CD4-positive, CD25-positive, alpha-beta regulatory T cell (primary cell): ENCODE measurements at regions not wholly inside any gene's neighbourhood (a gene's known extent, or its start where the extent isn't known, plus 50 kb on each side); places are given as distances from the start of the nearest gene placed in this dataset.

ENCODE experiments used
- ATAC-seq, 2 donors: fragments of 150-1000 bp; cut with Tn5 transposase; one replicate each; pipeline ENCODE4 v1.10.0; 2021; ENCODE audit warnings: low read depth in 2 of 2, moderate number of reproducible peaks in 2 of 2, moderate library complexity in 1 of 2
- DNase-seq, 3 donors: peaks; one replicate each; pipeline versions ENCODE4 v3.0.0 to v3.0.0-alpha.2; 2012 to 2022; ENCODE audit warnings: mixed read lengths in 1 of 3
- H3K27ac ChIP-seq: one replicate; pipeline ENCODE4 v1.7.0; 2013; ENCODE audit warnings: mild to moderate bottlenecking, low read length; ENCODE audit not compliant: insufficient read depth, poor library complexity, severe bottlenecking
- H3K27me3 ChIP-seq: one replicate; pipeline ENCODE4 v1.7.0; 2013; ENCODE audit warnings: low read length; ENCODE audit not compliant: control insufficient read depth, insufficient read depth
- H3K36me3 ChIP-seq: one replicate; pipeline ENCODE4 v1.7.0; 2013; ENCODE audit warnings: mild to moderate bottlenecking, low read length, moderate library complexity; ENCODE audit not compliant: control insufficient read depth, insufficient read depth
- H3K4me1 ChIP-seq: 2 replicates; pipeline ENCODE4 v1.7.0; 2013; ENCODE audit warnings: mild to moderate bottlenecking, low read length; ENCODE audit not compliant: insufficient read depth, control insufficient read depth, poor library complexity, severe bottlenecking
- H3K4me3 ChIP-seq: one replicate; pipeline ENCODE4 v1.7.0; 2013; ENCODE audit warnings: low read depth, mild to moderate bottlenecking, low read length, moderate library complexity
- H3K9me3 ChIP-seq, 2 experiments: 1 replicate in 1 of 2; 2 replicates in 1 of 2; pipeline ENCODE4 v1.7.0; 2013; ENCODE audit warnings: low read length in 2 of 2, mild to moderate bottlenecking in 1 of 2, moderate library complexity in 1 of 2; ENCODE audit not compliant: control insufficient read depth in 2 of 2
- H3K27ac Mint-ChIP-seq, 3 donors: one replicate each; pipeline ENCODE4 v1.8.0; 2020 to 2022; ENCODE audit warnings: mild to moderate bottlenecking in 3 of 3, mixed read lengths in 3 of 3, moderate library complexity in 2 of 3
- H3K27me3 Mint-ChIP-seq: one replicate; pipeline ENCODE4 v1.8.0; 2022; ENCODE audit warnings: mild to moderate bottlenecking, mixed read lengths
- H3K36me3 Mint-ChIP-seq: one replicate; pipeline ENCODE4 v1.8.0; 2020; ENCODE audit warnings: mixed read lengths
- H3K4me1 Mint-ChIP-seq, 4 donors: one replicate each; pipeline ENCODE4 v1.8.0; 2020 to 2022; ENCODE audit warnings: mixed read lengths in 4 of 4, mild to moderate bottlenecking in 1 of 4
- H3K4me3 Mint-ChIP-seq, 4 donors: one replicate each; pipeline ENCODE4 v1.8.0; 2020 to 2022; ENCODE audit warnings: mild to moderate bottlenecking in 4 of 4, mixed read lengths in 4 of 4, moderate library complexity in 3 of 4
- H3K9me3 Mint-ChIP-seq, 7 donors: one replicate each; pipeline ENCODE4 v1.8.0; 2020 to 2022; ENCODE audit warnings: mixed read lengths in 7 of 7, mild to moderate bottlenecking in 3 of 7, moderate library complexity in 2 of 7

DNA sequence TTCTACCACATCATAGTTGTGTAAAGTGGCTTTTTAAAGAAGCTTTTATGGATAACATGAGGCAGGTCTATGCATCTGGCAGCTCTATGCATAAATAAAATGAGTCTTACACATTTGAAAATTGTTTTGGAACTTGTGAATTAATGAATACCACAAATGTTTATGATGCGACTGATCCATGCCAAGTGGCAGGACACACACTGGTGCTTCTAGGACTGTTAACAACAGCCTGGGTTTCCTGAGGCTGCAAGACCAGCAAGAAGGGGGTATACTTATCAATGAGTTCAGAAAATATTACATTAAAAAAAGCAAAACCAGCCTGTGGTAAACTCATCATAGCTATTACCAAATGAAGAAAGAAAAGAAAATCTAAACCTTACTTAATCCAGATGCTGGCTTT is 212.9 kb upstream of the PDE10A start:
- no peaks in the 10 kb centered on the region for H3K36me3 Mint-ChIP-seq
- Histone ChIP-seq H3K4me3 (no peak overlapping the region), H3K36me3 (no peaks in the 10 kb centered on the region), H3K27ac (no peak overlapping the region), H3K27me3 (peaks cover 3% of the 10 kb centered on the region), H3K9me3 (no peaks in the 10 kb centered on the region), H3K4me1 (no peaks in the 10 kb centered on the region)
- ATAC-seq = no peak
- peaks cover 0 to 3% (median 0%) of the 10 kb centered on the region in 7 donors for H3K9me3 Mint-ChIP-seq
- no peaks in the 10 kb centered on the region for H3K4me1 Mint-ChIP-seq
- peaks cover 6% of the 10 kb centered on the region for H3K27me3 Mint-ChIP-seq
- DNase-seq = no peak
- no peak overlapping the region for H3K27ac Mint-ChIP-seq
- H3K4me3 Mint-ChIP-seq = no peak overlapping the region

DNA sequence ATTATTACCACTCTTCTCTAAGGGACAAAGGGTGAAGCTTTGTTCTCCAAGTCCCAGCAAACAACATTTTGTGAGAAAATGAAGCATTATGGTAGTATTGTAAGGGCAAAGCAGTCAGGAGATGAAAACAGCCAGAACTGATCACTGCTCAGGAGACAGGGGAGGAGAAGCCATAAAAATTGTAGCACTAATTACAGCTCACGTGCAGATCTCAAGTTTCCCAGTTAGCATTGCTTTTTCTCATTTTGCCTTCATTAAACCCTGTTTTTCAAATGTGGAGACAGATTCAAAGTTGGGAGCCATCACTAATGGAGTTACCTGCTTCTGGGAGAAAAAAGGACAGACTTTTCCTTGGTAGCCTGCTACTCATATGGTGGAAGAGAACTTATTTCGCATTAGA is 210.9 kb upstream of the PDE10A start:
- H3K4me3 Mint-ChIP-seq = no peak overlapping the region
- Histone ChIP-seq H3K27me3 (peaks cover 3% of the 10 kb centered on the region), H3K27ac (no peak overlapping the region), H3K9me3 (peaks cover 2 to 3% of the 10 kb centered on the region in 2 experiments), H3K36me3 (no peaks in the 10 kb centered on the region), H3K4me3 (no peak overlapping the region), H3K4me1 (no peaks in the 10 kb centered on the region)
- DNase-seq = no peak
- H3K4me1 Mint-ChIP-seq = no peaks in the 10 kb centered on the region
- no peak for ATAC-seq
- H3K36me3 Mint-ChIP-seq = no peaks in the 10 kb centered on the region
- no peak overlapping the region for H3K27ac Mint-ChIP-seq
- peaks cover 6% of the 10 kb centered on the region for H3K27me3 Mint-ChIP-seq
- peaks cover 0 to 13% (median 3%) of the 10 kb centered on the region in 7 donors for H3K9me3 Mint-ChIP-seq

DNA sequence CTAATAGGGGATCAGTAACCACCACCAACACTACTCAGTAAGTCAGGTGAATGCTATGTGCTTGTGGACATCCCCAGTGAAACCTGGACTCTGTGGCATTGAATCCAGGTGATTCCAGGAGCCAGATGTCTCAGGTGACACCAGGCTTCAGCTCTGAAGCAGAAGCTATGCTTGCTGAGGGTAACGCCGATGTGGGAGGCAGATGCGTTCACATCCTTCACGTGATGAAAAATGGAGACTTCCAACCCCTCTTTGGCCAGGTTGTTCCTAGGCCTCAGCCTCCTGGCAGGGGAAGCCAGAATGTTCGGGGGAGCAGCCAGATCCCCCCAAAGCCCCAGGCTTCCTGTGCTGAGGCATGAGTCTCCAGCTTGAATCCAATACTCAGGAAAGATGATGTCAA is 209.8 kb upstream of the PDE10A start:
- no peaks in the 10 kb centered on the region for H3K36me3 ChIP-seq
- Mint-ChIP-seq H3K9me3 (peaks cover 0 to 16% (median 3%) of the 10 kb centered on the region in 7 donors), H3K36me3 (no peaks in the 10 kb centered on the region), H3K27me3 (peaks cover 10% of the 10 kb centered on the region), H3K4me1 (no peaks in the 10 kb centered on the region), H3K27ac (no peak overlapping the region), H3K4me3 (no peak overlapping the region)
- no peak overlapping the region for H3K4me3 ChIP-seq
- H3K4me1 ChIP-seq = no peaks in the 10 kb centered on the region
- ATAC-seq (no peak), DNase-seq (no peak)
- peaks cover 2 to 3% of the 10 kb centered on the region in 2 experiments for H3K9me3 ChIP-seq
- peaks cover 3% of the 10 kb centered on the region for H3K27me3 ChIP-seq
- no peak overlapping the region for H3K27ac ChIP-seq

DNA sequence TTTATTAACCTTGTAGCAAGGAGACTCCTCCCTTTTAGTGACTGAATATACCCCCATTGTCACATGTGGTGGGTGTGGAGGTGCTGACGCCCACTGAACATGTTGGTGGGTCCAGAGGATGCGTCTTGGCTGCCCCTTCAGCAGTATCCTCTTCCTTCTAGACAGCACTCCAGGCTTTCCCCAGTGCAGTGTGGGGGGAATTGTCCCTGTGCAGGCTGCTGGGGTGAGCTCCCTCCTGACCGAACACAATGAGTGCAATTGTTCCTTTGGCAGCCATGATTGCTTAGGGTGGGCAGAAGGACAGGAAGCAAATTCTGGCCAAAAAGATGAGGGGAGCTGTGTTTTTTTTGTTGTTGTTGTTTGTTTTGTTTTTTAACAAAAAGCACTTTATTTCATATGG is 209.3 kb upstream of the PDE10A start:
- peaks cover 2 to 3% of the 10 kb centered on the region in 2 experiments for H3K9me3 ChIP-seq
- H3K4me1 Mint-ChIP-seq = no peaks in the 10 kb centered on the region
- H3K4me3 ChIP-seq = no peak overlapping the region
- peaks cover 10% of the 10 kb centered on the region for H3K27me3 Mint-ChIP-seq
- no peak overlapping the region for H3K4me3 Mint-ChIP-seq
- no peaks in the 10 kb centered on the region for H3K4me1 ChIP-seq
- no peaks in the 10 kb centered on the region for H3K36me3 Mint-ChIP-seq
- H3K9me3 Mint-ChIP-seq = peaks cover 0 to 16% (median 3%) of the 10 kb centered on the region in 7 donors
- H3K27ac ChIP-seq = no peak overlapping the region
- no peak for DNase-seq
- H3K27me3 ChIP-seq = peaks cover 3% of the 10 kb centered on the region
- ATAC-seq = no peak
- no peaks in the 10 kb centered on the region for H3K36me3 ChIP-seq
- no peak overlapping the region for H3K27ac Mint-ChIP-seq

DNA sequence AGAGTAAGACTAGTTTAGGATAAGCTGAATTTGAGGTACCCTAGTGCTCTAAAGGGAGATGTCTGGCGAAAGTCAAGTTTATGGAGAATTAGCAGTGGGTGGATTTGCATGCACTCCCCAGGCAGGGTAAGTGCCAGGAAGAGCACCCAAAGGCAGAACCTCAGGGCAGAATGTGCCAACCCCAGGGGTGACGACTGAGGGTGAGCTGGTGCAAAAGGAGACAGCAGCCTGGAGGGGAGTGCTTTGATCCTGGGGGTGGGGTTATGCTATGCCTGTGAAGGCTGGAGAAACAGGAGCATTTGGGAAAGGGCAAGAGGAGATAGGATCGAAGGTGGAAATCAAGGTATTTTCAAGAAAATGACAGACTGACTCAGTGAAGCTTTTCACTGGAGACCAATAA is 208.5 kb upstream of the PDE10A start:
- Mint-ChIP-seq H3K4me3 (no peak overlapping the region), H3K9me3 (peaks cover 0 to 21% (median 4%) of the 10 kb centered on the region in 7 donors), H3K27me3 (peaks cover 15% of the 10 kb centered on the region), H3K4me1 (no peaks in the 10 kb centered on the region), H3K36me3 (no peaks in the 10 kb centered on the region), H3K27ac (no peak overlapping the region)
- Histone ChIP-seq H3K27ac (no peak overlapping the region), H3K36me3 (no peaks in the 10 kb centered on the region), H3K9me3 (peaks cover 2 to 3% of the 10 kb centered on the region in 2 experiments), H3K27me3 (peaks cover 3% of the 10 kb centered on the region), H3K4me1 (no peaks in the 10 kb centered on the region), H3K4me3 (no peak overlapping the region)
- DNase-seq = no peak
- ATAC-seq = no peak

DNA sequence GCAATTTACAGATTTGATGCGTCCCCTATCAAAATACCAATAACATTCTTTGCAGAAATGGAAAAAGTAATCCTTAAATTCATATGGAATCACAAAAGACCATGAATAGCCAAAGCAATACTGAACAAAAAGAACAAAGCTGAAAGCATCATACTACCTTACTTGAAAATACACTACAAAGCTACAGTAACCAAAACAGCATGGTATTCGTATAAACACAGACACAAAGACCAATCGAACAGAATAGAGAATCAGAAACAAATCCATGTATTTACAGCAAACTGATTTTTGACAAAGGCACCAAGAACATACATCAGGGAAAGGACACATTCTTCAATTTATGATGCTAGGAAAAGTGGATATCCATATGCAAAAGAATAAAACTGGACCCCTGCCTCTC is 206.5 kb upstream of the PDE10A start:
- Histone ChIP-seq H3K4me1 (no peaks in the 10 kb centered on the region), H3K36me3 (no peaks in the 10 kb centered on the region), H3K27ac (no peak overlapping the region), H3K4me3 (no peak overlapping the region), H3K27me3 (no peaks in the 10 kb centered on the region), H3K9me3 (peaks cover 3 to 7% of the 10 kb centered on the region in 2 experiments)
- DNase-seq (no peak), ATAC-seq (no peak)
- Mint-ChIP-seq H3K4me3 (no peak overlapping the region), H3K4me1 (no peaks in the 10 kb centered on the region), H3K27ac (no peak overlapping the region), H3K27me3 (peaks cover 17% of the 10 kb centered on the region), H3K36me3 (no peaks in the 10 kb centered on the region), H3K9me3 (peaks cover 0 to 30% (median 8%) of the 10 kb centered on the region in 7 donors)

DNA sequence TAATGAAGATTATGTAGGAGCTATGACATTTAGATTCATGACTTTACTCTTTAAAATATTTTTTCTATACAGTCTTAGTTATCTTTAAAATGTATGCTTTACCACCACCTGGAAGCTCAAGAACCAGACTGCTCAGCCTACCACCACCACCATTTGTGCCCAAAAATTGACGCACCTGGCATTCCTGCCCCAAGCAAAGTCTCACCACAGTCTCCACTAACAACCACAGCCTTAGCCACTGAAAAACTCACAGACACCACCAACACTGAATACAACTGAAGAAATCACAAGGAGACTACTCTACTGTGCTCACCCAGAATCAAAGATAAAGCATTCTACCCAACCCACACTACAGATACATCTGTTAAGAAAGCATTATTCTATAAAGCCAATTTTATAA is 201.9 kb upstream of the PDE10A start:
- H3K27ac Mint-ChIP-seq = no peak overlapping the region
- ATAC-seq = no peak
- H3K4me3 Mint-ChIP-seq = no peak overlapping the region

DNA sequence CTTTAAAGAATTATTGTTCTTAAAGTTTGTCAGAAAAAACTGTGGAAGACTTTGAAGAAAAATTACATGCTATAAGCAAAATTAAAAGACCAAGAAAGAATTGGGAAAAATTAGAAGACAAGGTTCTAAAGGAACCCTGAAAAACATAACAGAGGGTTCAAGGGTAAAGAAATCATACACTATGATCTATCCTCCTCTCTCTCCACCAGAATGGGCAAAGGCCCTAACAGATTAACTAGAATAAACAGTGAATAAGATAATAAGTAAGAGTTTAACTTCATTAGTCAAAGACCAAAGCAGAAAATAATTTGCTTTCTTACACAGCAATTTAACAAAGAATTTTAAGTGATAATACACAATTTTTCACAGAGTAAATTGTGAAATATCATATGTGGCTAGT is 201.2 kb upstream of the PDE10A start:
- DNase-seq = no peak
- peaks cover 0 to 5% of the 10 kb centered on the region in 2 experiments for H3K9me3 ChIP-seq
- Mint-ChIP-seq H3K9me3 (peaks cover 0 to 19% (median 6%) of the 10 kb centered on the region in 7 donors), H3K36me3 (no peaks in the 10 kb centered on the region), H3K4me3 (no peak overlapping the region), H3K4me1 (no peaks in the 10 kb centered on the region), H3K27ac (no peak overlapping the region), H3K27me3 (peaks cover 21% of the 10 kb centered on the region)
- no peaks in the 10 kb centered on the region for H3K36me3 ChIP-seq
- no peaks in the 10 kb centered on the region for H3K27me3 ChIP-seq
- H3K27ac ChIP-seq = no peak overlapping the region
- ATAC-seq = no peak
- no peak overlapping the region for H3K4me3 ChIP-seq
- no peaks in the 10 kb centered on the region for H3K4me1 ChIP-seq

More for the DNA sequence above, 201.9 kb upstream of the PDE10A start:
- peaks cover 3 to 7% of the 10 kb centered on the region in 2 experiments for H3K9me3 ChIP-seq
- Mint-ChIP-seq H3K36me3 (no peaks in the 10 kb centered on the region), H3K4me1 (no peaks in the 10 kb centered on the region), H3K27me3 (peaks cover 21% of the 10 kb centered on the region), H3K9me3 (peaks cover 0 to 26% (median 6%) of the 10 kb centered on the region in 7 donors)
- H3K36me3 ChIP-seq = no peaks in the 10 kb centered on the region
- no peak overlapping the region for H3K27ac ChIP-seq
- no peak overlapping the region for H3K4me3 ChIP-seq
- no peak for DNase-seq
- H3K27me3 ChIP-seq = no peaks in the 10 kb centered on the region
- H3K4me1 ChIP-seq = no peaks in the 10 kb centered on the region
